Neuronal stem cell (in vitro differentiated cells): ENCODE measurements at regions not wholly inside any gene's neighbourhood (a gene's known extent, or its start where the extent isn't known, plus 50 kb on each side); places are given as distances from the start of the nearest gene placed in this dataset.

Source experiments
- DNase-seq: peaks from one replicate; pipeline ENCODE4 v3.0.0-alpha.2; 2013; ENCODE audit warnings: low spot score
- H2AFZ ChIP-seq: one replicate; pipeline ENCODE4 v1.6.1; 2013; ENCODE audit warnings: mild to moderate bottlenecking, low read length, inconsistent platforms
- H2AK5ac ChIP-seq: 2 replicates; pipeline ENCODE4 v1.6.1; 2013; ENCODE audit warnings: low read depth, mild to moderate bottlenecking, inconsistent platforms, low read length, moderate library complexity, mixed read lengths
- H2BK120ac ChIP-seq: 2 replicates; pipeline ENCODE4 v1.6.1; 2013; ENCODE audit warnings: low read depth, mild to moderate bottlenecking, inconsistent platforms, low read length, moderate library complexity, mixed read lengths
- H2BK12ac ChIP-seq: one replicate; pipeline ENCODE4 v1.6.1; 2013; ENCODE audit warnings: low read length, inconsistent platforms
- H2BK15ac ChIP-seq: 2 replicates; pipeline ENCODE4 v1.6.1; 2013; ENCODE audit warnings: mild to moderate bottlenecking, low read length, inconsistent platforms, mixed read lengths
- H2BK5ac ChIP-seq: one replicate; pipeline ENCODE4 v1.6.1; 2013; ENCODE audit warnings: inconsistent platforms, mild to moderate bottlenecking, low read length, moderate library complexity
- H3K14ac ChIP-seq: one replicate; pipeline ENCODE4 v1.6.1; 2013; ENCODE audit warnings: low read length, inconsistent platforms
- H3K18ac ChIP-seq: 2 replicates; pipeline ENCODE4 v1.6.1; 2013; ENCODE audit warnings: low read length, inconsistent platforms
- H3K23ac ChIP-seq: 2 replicates; pipeline ENCODE4 v1.6.1; 2013; ENCODE audit warnings: low read depth, mild to moderate bottlenecking, mixed read lengths, low read length, inconsistent platforms; ENCODE audit not compliant: poor library complexity
- H3K27ac ChIP-seq: replicated peaks from 3 replicates; pipeline ENCODE4 v1.5.1; 2013; ENCODE audit warnings: low read length, inconsistent platforms
- H3K27me3 ChIP-seq, 3 experiments: 2 replicates each; pipeline ENCODE4 v1.6.1; 2013; ENCODE audit warnings: low read length in 3 of 3, mild to moderate bottlenecking in 2 of 3, inconsistent platforms in 1 of 3, low read depth in 1 of 3, mixed read lengths in 1 of 3, moderate library complexity in 1 of 3; ENCODE audit not compliant: control insufficient read depth in 3 of 3, insufficient read depth in 3 of 3
- H3K36me3 ChIP-seq, 2 donors: replicated peaks in 1 of 2; 2 replicates each; pipeline ENCODE4 v1.6.1; 2013; ENCODE audit warnings: low read length in 2 of 2; ENCODE audit not compliant: control insufficient read depth in 2 of 2, insufficient read depth in 2 of 2
- H3K4ac ChIP-seq: 2 replicates; pipeline ENCODE4 v1.6.1; 2013; ENCODE audit warnings: inconsistent platforms, mild to moderate bottlenecking, low read length, moderate library complexity
- H3K4me1 ChIP-seq, 2 donors: 1 replicate in 1 of 2; 2 replicates in 1 of 2; pipeline ENCODE4 v1.6.1; 2013; ENCODE audit warnings: low read length in 2 of 2, low read depth in 1 of 2; ENCODE audit not compliant: control insufficient read depth in 2 of 2, insufficient read depth in 1 of 2
- H3K4me2 ChIP-seq: one replicate; pipeline ENCODE4 v1.6.1; 2013; ENCODE audit warnings: mild to moderate bottlenecking, low read length, inconsistent platforms; ENCODE audit not compliant: insufficient read depth, poor library complexity, severe bottlenecking
- H3K4me3 ChIP-seq, 2 donors: 2 replicates each; pipeline ENCODE4 v1.5.1; 2013; ENCODE audit warnings: low read length in 2 of 2, mild to moderate bottlenecking in 2 of 2, inconsistent platforms in 1 of 2, moderate library complexity in 1 of 2
- H3K79me1 ChIP-seq: one replicate; pipeline ENCODE4 v1.6.1; 2013; ENCODE audit warnings: low read depth, mild to moderate bottlenecking, inconsistent platforms, low read length, moderate library complexity
- H3K9ac ChIP-seq: one replicate; pipeline ENCODE4 v1.6.1; 2013; ENCODE audit warnings: mild to moderate bottlenecking, low read depth, low read length, inconsistent platforms; ENCODE audit not compliant: poor library complexity
- H3K9me3 ChIP-seq, 2 donors: replicated peaks in 1 of 2; 2 replicates each; pipeline versions ENCODE3 to v1.6.1; 2013; ENCODE audit warnings: low read length in 2 of 2, mild to moderate bottlenecking in 2 of 2, inconsistent platforms in 1 of 2, low read depth in 1 of 2, mixed read lengths in 1 of 2, moderate library complexity in 1 of 2; ENCODE audit not compliant: control insufficient read depth in 2 of 2, insufficient read depth in 1 of 2
- H4K8ac ChIP-seq: one replicate; pipeline ENCODE4 v1.6.1; 2013; ENCODE audit warnings: low read depth, mild to moderate bottlenecking, inconsistent platforms, low read length, moderate library complexity
- H4K91ac ChIP-seq: one replicate; pipeline ENCODE4 v1.6.1; 2013; ENCODE audit warnings: low read length, low read depth, mild to moderate bottlenecking, inconsistent platforms; ENCODE audit not compliant: poor library complexity
- WGBS, 2 donors: extraction: QIAGEN DNeasy Blood & Tissue Kit; methylation state at CpG; one replicate each; pipeline ENCODE4 v1.1.7; 2013; ENCODE audit warnings: missing lambda C conversion rate in 2 of 2, mixed read lengths in 1 of 2; ENCODE audit not compliant: insufficient read length in 2 of 2, insufficient replicate concordance in 1 of 2; ENCODE audit errors: extremely low coverage in 2 of 2; 5-methylcytosine and 5-hydroxymethylcytosine counted together

DNA sequence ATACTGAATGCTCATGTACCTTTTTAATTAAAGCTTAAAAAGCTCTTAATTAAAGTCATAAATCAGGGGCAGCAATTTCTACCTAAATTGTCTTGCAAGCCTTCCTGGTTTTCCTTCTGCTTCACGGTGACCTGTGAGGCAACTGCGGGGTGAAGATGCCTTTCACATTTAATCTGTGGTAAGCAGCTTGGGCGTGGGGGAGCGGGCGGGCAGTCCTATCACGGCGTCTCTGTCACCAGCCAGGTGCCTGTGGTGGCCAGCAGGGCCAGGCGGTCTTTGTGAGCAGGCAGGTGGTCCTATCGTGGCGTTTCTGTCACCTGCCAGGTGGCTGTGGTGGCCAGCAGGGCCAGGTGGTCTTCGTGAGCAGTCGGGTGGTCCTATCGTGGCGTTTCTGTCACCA is 269.2 kb upstream of the PPP2R2D start:
- Histone ChIP-seq H3K36me3 (no peaks in the 10 kb centered on the region), H2BK15ac (no peak overlapping the region), H3K4me2 (no peak overlapping the region), H3K9ac (no peak overlapping the region), H3K4me3 (no peak overlapping the region), H2AFZ (no peak overlapping the region), H2BK12ac (no peak overlapping the region), H3K27me3 (no peaks in the 10 kb centered on the region), H3K79me1 (no peaks in the 10 kb centered on the region), H3K4ac (no peak overlapping the region), H2AK5ac (no peak overlapping the region), H3K14ac (no peak overlapping the region), H2BK120ac (no peak overlapping the region), H3K18ac (no peak overlapping the region), H3K9me3 (peaks cover 0 to 2% of the 10 kb centered on the region in 2 donors), H3K4me1 (peaks cover 0 to 2% of the 10 kb centered on the region in 2 donors), H4K91ac (no peak overlapping the region), H3K27ac (no peak overlapping the region), H3K23ac (peak overlapping the region; percentile 46), H2BK5ac (no peak overlapping the region), H4K8ac (no peak overlapping the region)
- WGBS, 2 donors: no CpG with 5 or more reads among the region's 14 CpGs
- DNase-seq: no peak

- no peak overlapping the region for H2BK12ac ChIP-seq
- H4K8ac ChIP-seq: no peak overlapping the region
- no peak overlapping the region for H3K4ac ChIP-seq
- no peak overlapping the region for H3K23ac ChIP-seq
- no peak overlapping the region for H3K14ac ChIP-seq
- no CpG with 5 or more reads among the region's 3 CpGs for WGBS, 2 donors
- no peak overlapping the region for H2AFZ ChIP-seq
- H3K4me1 ChIP-seq: peaks cover 0 to 2% of the 10 kb centered on the region in 2 donors
- DNase-seq: no peak
- H3K4me2 ChIP-seq: no peak overlapping the region
- H3K27me3 ChIP-seq: no peaks in the 10 kb centered on the region
- H2BK15ac ChIP-seq: no peak overlapping the region
- no peak overlapping the region for H4K91ac ChIP-seq
- H2BK5ac ChIP-seq: no peak overlapping the region
- H3K79me1 ChIP-seq: no peaks in the 10 kb centered on the region
- no peak overlapping the region for H3K4me3 ChIP-seq
- H3K36me3 ChIP-seq: no peaks in the 10 kb centered on the region
- H3K27ac ChIP-seq: no peak overlapping the region
- no peak overlapping the region for H2AK5ac ChIP-seq
- peaks cover 0 to 4% of the 10 kb centered on the region in 2 donors for H3K9me3 ChIP-seq
- peak overlapping the region; percentile 16 for H2BK120ac ChIP-seq
- H3K9ac ChIP-seq: no peak overlapping the region
- H3K18ac ChIP-seq: no peak overlapping the region
Measured at GRCh38 chr10:131635564-131636015, 265.2 kb upstream of the PPP2R2D start.

DNA sequence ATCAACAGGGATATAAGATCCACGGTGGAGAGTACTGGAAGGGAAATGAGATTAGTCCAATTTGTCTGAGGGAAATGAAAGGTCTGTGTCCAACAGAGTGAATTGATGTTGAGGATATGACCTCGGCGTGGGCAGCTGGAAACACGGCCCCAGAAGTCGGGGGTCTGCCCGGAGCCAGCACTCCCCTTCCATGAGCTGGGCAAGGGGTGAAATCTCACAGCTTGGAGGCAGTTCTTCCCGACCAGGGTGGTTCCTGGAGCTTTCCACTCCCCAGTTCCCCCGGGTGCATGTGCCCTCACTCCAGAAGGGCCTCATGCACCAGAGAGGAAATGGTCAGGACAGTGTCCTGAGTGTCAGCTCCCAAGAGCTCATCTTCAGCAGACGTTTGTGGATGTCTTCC is 264.7 kb upstream of the PPP2R2D start:
- no peaks in the 10 kb centered on the region for H3K36me3 ChIP-seq
- DNase-seq: no peak
- H2BK5ac ChIP-seq: no peak overlapping the region
- H3K4ac ChIP-seq: no peak overlapping the region
- H3K27ac ChIP-seq: no peak overlapping the region
- H3K4me2 ChIP-seq: no peak overlapping the region
- H4K8ac ChIP-seq: no peak overlapping the region
- WGBS, 2 donors: no CpG with 5 or more reads among the region's 9 CpGs
- no peak overlapping the region for H3K9ac ChIP-seq
- H2AK5ac ChIP-seq: no peak overlapping the region
- H2BK120ac ChIP-seq: peak overlapping the region; percentile 16
- no peak overlapping the region for H3K14ac ChIP-seq
- H3K23ac ChIP-seq: no peak overlapping the region
- peaks cover 0 to 4% of the 10 kb centered on the region in 2 donors for H3K9me3 ChIP-seq
- peaks cover 0 to 2% of the 10 kb centered on the region in 2 donors for H3K4me1 ChIP-seq
- peak overlapping the region; percentile 87 for H3K18ac ChIP-seq
- H4K91ac ChIP-seq: no peak overlapping the region
- H2AFZ ChIP-seq: no peak overlapping the region
- no peaks in the 10 kb centered on the region for H3K27me3 ChIP-seq
- no peak overlapping the region for H2BK12ac ChIP-seq
- H3K79me1 ChIP-seq: no peaks in the 10 kb centered on the region
- H3K4me3 ChIP-seq: no peak overlapping the region
- no peak overlapping the region for H2BK15ac ChIP-seq

DNA sequence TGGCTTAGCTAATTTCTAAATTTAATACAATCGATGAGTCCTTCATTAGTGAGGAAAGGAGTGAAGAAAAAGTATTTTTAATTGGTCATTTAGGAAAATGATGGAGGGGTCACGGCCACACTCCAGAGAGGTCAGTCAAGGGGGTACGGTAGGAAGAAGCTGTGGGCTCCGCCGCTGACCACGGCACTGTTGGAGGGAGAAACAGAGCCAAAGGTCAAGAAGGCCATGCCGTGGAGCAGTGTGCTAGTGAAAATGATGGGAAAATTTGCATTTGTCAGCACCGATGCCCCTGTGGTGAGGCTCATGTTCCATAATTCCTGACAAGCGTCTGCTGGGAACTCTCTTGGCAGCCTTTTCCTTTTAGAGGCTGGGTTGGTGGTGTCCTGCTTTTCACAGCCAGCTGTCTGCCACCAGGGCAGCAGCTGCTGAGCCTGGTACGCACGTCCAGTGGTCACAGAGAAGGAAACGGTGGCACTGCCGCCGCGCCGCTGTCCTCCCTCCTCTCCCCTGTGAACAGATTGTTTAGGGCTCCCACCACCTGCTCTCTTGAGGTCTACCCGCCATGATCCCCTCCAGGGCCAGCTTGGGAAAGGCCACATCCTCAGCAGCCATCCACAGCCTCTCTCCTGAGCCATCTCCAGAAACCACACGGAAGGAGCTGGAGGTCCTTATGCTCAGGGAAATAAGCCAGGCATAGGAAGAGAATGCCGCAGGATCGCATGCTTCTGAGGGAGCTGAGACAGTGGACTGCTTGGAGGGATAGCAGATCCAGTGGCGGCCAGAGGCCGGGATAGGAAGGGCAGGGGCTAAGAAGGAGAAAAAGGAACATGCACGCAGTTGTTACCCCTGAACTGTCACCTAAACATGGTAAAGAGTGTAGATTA is 263.7 kb upstream of the PPP2R2D start:
- WGBS, 2 donors: no CpG with 5 or more reads among the region's 23 CpGs
- H2AFZ ChIP-seq: no peak overlapping the region
- H3K4me1 ChIP-seq: peaks cover 0 to 2% of the 10 kb centered on the region in 2 donors
- no peak overlapping the region for H2BK12ac ChIP-seq
- no peak for DNase-seq
- H4K8ac ChIP-seq: no peak overlapping the region
- peaks cover 0 to 4% of the 10 kb centered on the region in 2 donors for H3K9me3 ChIP-seq
- H3K4me2 ChIP-seq: no peak overlapping the region
- no peak overlapping the region for H2BK15ac ChIP-seq
- no peaks in the 10 kb centered on the region for H3K79me1 ChIP-seq
- H2AK5ac ChIP-seq: no peak overlapping the region
- no peak overlapping the region for H4K91ac ChIP-seq
- H3K23ac ChIP-seq: no peak overlapping the region
- no peak overlapping the region for H2BK5ac ChIP-seq
- H3K27me3 ChIP-seq: no peaks in the 10 kb centered on the region
- H3K4me3 ChIP-seq: no peak overlapping the region
- H3K9ac ChIP-seq: no peak overlapping the region
- no peak overlapping the region for H2BK120ac ChIP-seq
- no peak overlapping the region for H3K4ac ChIP-seq
- no peak overlapping the region for H3K14ac ChIP-seq
- peak overlapping the region; percentile 48 for H3K18ac ChIP-seq
- H3K27ac ChIP-seq: no peak overlapping the region
- no peaks in the 10 kb centered on the region for H3K36me3 ChIP-seq
